HUES6 (cell line): ENCODE measurements at regions not wholly inside any gene's neighbourhood (a gene's known extent, or its start where the extent isn't known, plus 50 kb on each side); places are given as distances from the start of the nearest gene placed in this dataset.
"Not testable (repeated sequence)": the region's sequence is repeated elsewhere in the genome, so short reads cannot be mapped to it uniquely, and the experiment has no call there.

Source experiments
- H3K27ac ChIP-seq: 2 replicates; pipeline ENCODE4 v1.7.0; 2013; ENCODE audit warnings: low read depth, mild to moderate bottlenecking, low read length, inconsistent platforms
- H3K27me3 ChIP-seq: 2 replicates; pipeline ENCODE4 v1.6.1; 2013; ENCODE audit warnings: low read length; ENCODE audit not compliant: control insufficient read depth, insufficient read depth
- H3K36me3 ChIP-seq: 2 replicates; pipeline ENCODE4 v1.6.1; 2013; ENCODE audit warnings: low read length; ENCODE audit not compliant: control insufficient read depth, insufficient read depth
- H3K4me1 ChIP-seq: 2 replicates; pipeline ENCODE4 v1.6.1; 2013; ENCODE audit warnings: low read length; ENCODE audit not compliant: control insufficient read depth, insufficient read depth
- H3K4me3 ChIP-seq: 2 replicates; pipeline ENCODE4 v1.5.1; 2013; ENCODE audit warnings: low read depth, low read length
- H3K9ac ChIP-seq: one replicate; pipeline ENCODE4 v1.6.1; 2013; ENCODE audit warnings: mild to moderate bottlenecking, low read length
- H3K9me3 ChIP-seq: 2 replicates; pipeline ENCODE4 v1.6.1; 2013; ENCODE audit warnings: low read depth, low read length; ENCODE audit not compliant: control insufficient read depth, insufficient read depth

GRCh38 chr7:46126675-46127300 is 205.7 kb upstream of the IGFBP3 start:
- no peaks in the 10 kb centered on the region for H3K4me1 ChIP-seq
- no peak overlapping the region for H3K27ac ChIP-seq
- no peaks in the 10 kb centered on the region for H3K36me3 ChIP-seq
- H3K9me3 ChIP-seq, result no peaks in the 10 kb centered on the region
- H3K9ac ChIP-seq, result no peak overlapping the region
- H3K27me3 ChIP-seq, result no peaks in the 10 kb centered on the region
- no peak overlapping the region for H3K4me3 ChIP-seq

GRCh38 chr7:46123756-46124343 is 202.8 kb upstream of the IGFBP3 start:
- H3K9me3 ChIP-seq, result no peaks in the 10 kb centered on the region
- no peak overlapping the region for H3K4me3 ChIP-seq
- H3K4me1 ChIP-seq, result no peaks in the 10 kb centered on the region
- no peaks in the 10 kb centered on the region for H3K27me3 ChIP-seq
- H3K27ac ChIP-seq, result no peak overlapping the region
- H3K36me3 ChIP-seq, result no peaks in the 10 kb centered on the region
- no peak overlapping the region for H3K9ac ChIP-seq

GRCh38 chr7:46115410-46115809 is 194.3 kb upstream of the IGFBP3 start:
- no peak overlapping the region for H3K27ac ChIP-seq
- no peaks in the 10 kb centered on the region for H3K4me1 ChIP-seq
- no peaks in the 10 kb centered on the region for H3K36me3 ChIP-seq
- no peak overlapping the region for H3K4me3 ChIP-seq
- no peak overlapping the region for H3K9ac ChIP-seq
- H3K9me3 ChIP-seq, result no peaks in the 10 kb centered on the region
- H3K27me3 ChIP-seq, result no peaks in the 10 kb centered on the region

GRCh38 chr7:46109437-46109836 is 188.4 kb upstream of the IGFBP3 start:
- Histone ChIP-seq H3K9ac (no peak overlapping the region), H3K9me3 (no peaks in the 10 kb centered on the region), H3K4me3 (no peak overlapping the region), H3K36me3 (no peaks in the 10 kb centered on the region), H3K27ac (no peak overlapping the region), H3K4me1 (no peaks in the 10 kb centered on the region), H3K27me3 (no peaks in the 10 kb centered on the region)

- Histone ChIP-seq H3K4me3 (no peak overlapping the region), H3K9ac (no peak overlapping the region), H3K27ac (no peak overlapping the region), H3K27me3 (no peaks in the 10 kb centered on the region), H3K9me3 (no peaks in the 10 kb centered on the region), H3K4me1 (no peaks in the 10 kb centered on the region), H3K36me3 (no peaks in the 10 kb centered on the region)
These were observed 187.2 kb upstream of the IGFBP3 start for GRCh38 chr7:46108272-46108671.

GRCh38 chr7:46107610-46108217 is 186.6 kb upstream of the IGFBP3 start:
- Histone ChIP-seq H3K27ac (no peak overlapping the region), H3K4me1 (no peaks in the 10 kb centered on the region), H3K9ac (no peak overlapping the region), H3K9me3 (no peaks in the 10 kb centered on the region), H3K4me3 (no peak overlapping the region), H3K27me3 (no peaks in the 10 kb centered on the region), H3K36me3 (no peaks in the 10 kb centered on the region)

- no peaks in the 10 kb centered on the region for H3K27me3 ChIP-seq
- H3K4me1 ChIP-seq, result no peaks in the 10 kb centered on the region
- no peak overlapping the region for H3K9ac ChIP-seq
- no peaks in the 10 kb centered on the region for H3K36me3 ChIP-seq
- H3K27ac ChIP-seq, result no peak overlapping the region
- H3K4me3 ChIP-seq, result no peak overlapping the region
- H3K9me3 ChIP-seq, result no peaks in the 10 kb centered on the region
These were observed 179.4 kb upstream of the IGFBP3 start for GRCh38 chr7:46100521-46100920.

GRCh38 chr7:46099076-46099475 is 178.0 kb upstream of the IGFBP3 start:
- no peaks in the 10 kb centered on the region for H3K27me3 ChIP-seq
- no peak overlapping the region for H3K27ac ChIP-seq
- H3K9ac ChIP-seq, result no peak overlapping the region
- H3K4me1 ChIP-seq, result no peaks in the 10 kb centered on the region
- H3K9me3 ChIP-seq, result no peaks in the 10 kb centered on the region
- H3K4me3 ChIP-seq, result no peak overlapping the region
- no peaks in the 10 kb centered on the region for H3K36me3 ChIP-seq

GRCh38 chr7:46091071-46091470 is 170.0 kb upstream of the IGFBP3 start:
- H3K36me3 ChIP-seq, result no peaks in the 10 kb centered on the region
- no peaks in the 10 kb centered on the region for H3K9me3 ChIP-seq
- H3K4me1 ChIP-seq, result no peaks in the 10 kb centered on the region
- H3K27me3 ChIP-seq, result no peaks in the 10 kb centered on the region
- H3K9ac ChIP-seq, result no peak overlapping the region
- no peak overlapping the region for H3K27ac ChIP-seq
- H3K4me3 ChIP-seq, result no peak overlapping the region

- Histone ChIP-seq H3K27me3 (no peaks in the 10 kb centered on the region), H3K4me3 (no peak overlapping the region), H3K36me3 (no peaks in the 10 kb centered on the region), H3K27ac (no peak overlapping the region), H3K9me3 (no peaks in the 10 kb centered on the region), H3K4me1 (no peaks in the 10 kb centered on the region), H3K9ac (no peak overlapping the region)
These were observed 168.2 kb upstream of the IGFBP3 start for GRCh38 chr7:46089281-46089680.

- not testable (repeated sequence) for H3K4me1 ChIP-seq, H3K9me3 ChIP-seq, H3K27ac ChIP-seq, H3K9ac ChIP-seq, H3K36me3 ChIP-seq, H3K27me3 ChIP-seq, H3K4me3 ChIP-seq
These were observed 167.4 kb upstream of the IGFBP3 start for GRCh38 chr7:46088486-46088885.
